ENCODE measurements at regions not wholly inside any gene's neighbourhood (a gene's known extent, or its start where the extent isn't known, plus 50 kb on each side); places are given as distances from the start of the nearest gene placed in this dataset.

DNA sequence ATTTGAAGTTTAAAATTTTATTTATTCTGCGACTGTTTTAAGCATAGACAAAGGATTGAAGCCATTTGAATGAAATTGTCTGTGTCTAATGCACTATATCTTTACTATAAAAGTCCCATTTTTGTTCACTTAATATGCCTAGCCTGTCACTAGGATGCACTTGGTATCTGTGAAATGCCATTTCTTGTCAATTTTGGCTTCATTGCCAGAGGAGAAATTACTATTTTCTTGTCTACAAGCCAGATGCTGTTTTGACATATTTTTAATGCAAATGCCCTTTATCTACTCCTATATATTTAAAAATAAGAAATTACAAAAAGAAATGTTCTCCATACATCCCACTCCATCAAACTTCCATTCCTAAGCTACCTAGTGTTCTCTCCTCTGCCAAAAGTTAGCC is 1704.5 kb upstream of the RAG2 start:
- peaks cover 3% of the 10 kb centered on the region for H3K9me3 Mint-ChIP-seq
- no peak overlapping the region for H3K27ac Mint-ChIP-seq
- no peak overlapping the region for H3K4me3 Mint-ChIP-seq
- no peaks in the 10 kb centered on the region for H3K27me3 Mint-ChIP-seq
- H3K36me3 Mint-ChIP-seq, result no peaks in the 10 kb centered on the region
- ATAC-seq (ENCODE audit: low read depth), result no peak
- no peaks in the 10 kb centered on the region for H3K4me1 Mint-ChIP-seq
- DNase-seq, result no peak
- POLR2A ChIA-PET, result no interaction called here

DNA sequence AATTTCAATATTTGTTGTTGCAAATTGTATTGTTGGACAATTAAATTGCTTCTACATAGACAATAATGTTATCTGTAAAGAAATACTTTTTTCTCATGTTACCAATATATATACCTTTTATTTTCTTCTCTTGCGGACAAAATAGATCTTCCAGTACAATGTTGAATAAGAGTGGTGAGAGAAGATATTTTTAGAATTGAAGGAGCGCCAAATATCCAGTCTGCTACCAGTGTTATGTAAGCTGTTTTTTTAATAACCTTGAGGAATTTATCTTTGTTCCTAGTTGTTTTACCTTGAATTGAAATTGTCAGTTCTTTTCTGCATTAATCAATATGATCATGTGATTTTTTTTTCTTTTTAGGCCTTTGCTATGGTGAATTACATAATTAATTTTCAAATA is 1702.5 kb upstream of the RAG2 start:
- ATAC-seq (ENCODE audit: low read depth) (no peak), DNase-seq (no peak)
- H3K9me3 Mint-ChIP-seq, result peaks cover 7% of the 10 kb centered on the region
- H3K27me3 Mint-ChIP-seq, result no peaks in the 10 kb centered on the region
- POLR2A ChIA-PET, result no interaction called here
- H3K4me1 Mint-ChIP-seq, result no peaks in the 10 kb centered on the region
- H3K4me3 Mint-ChIP-seq, result no peak overlapping the region
- H3K27ac Mint-ChIP-seq, result no peak overlapping the region
- no peaks in the 10 kb centered on the region for H3K36me3 Mint-ChIP-seq

DNA sequence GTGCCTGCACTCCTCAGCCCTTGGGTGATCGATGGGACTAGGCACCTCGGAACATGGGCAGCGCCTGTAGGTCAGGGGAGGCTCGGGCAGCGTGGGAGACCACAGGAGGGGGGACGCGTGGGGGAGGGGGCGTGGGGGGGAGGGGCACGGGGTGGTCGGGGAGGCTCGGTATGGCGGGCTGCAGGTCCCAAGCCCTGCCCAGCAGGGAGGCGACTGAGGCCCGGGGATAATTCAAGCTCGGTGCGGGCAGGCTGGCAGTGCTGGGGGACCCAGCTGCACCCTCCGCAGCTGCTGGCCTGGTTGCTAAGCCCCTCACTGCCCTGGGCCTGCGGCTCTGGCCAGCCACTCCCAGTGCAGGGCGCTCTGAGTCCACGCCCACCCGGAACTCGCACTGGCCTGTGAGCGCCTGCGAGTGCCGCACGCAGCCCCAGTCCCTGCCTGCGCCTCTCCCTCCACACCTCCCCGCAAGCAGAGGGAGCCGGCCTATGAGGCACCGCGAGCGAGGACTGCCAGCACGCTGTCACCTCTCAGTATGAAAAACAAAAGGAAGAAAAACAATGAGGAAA is 1698.3 kb upstream of the RAG2 start:
- no peak for DNase-seq
- H3K27me3 Mint-ChIP-seq, result no peaks in the 10 kb centered on the region
- no peak overlapping the region for H3K4me3 Mint-ChIP-seq
- POLR2A ChIA-PET, result no interaction called here
- H3K27ac Mint-ChIP-seq, result no peak overlapping the region
- peaks cover 14% of the 10 kb centered on the region for H3K9me3 Mint-ChIP-seq
- H3K36me3 Mint-ChIP-seq, result no peaks in the 10 kb centered on the region
- no peaks in the 10 kb centered on the region for H3K4me1 Mint-ChIP-seq
- no peak for ATAC-seq (ENCODE audit: low read depth)

DNA sequence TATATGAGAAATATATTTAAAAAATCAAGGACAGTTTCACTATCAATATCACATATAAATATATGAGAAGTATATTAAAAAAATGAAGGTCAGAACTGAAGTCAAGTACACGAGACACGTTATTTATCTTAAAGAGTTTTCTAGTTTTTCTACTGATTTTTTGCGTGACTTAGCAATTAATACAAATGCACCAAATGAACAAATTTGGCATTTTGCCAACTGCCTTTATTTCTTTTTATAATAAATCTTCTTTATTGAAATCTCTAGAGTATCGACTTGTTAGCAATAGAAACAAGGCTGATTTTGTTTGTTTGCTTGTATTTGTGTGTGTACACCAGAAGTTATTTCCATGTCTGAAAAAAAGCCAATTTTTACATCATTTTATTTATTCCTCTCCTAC is 1684.7 kb upstream of the RAG2 start:
- H3K4me3 Mint-ChIP-seq, result no peak overlapping the region
- ATAC-seq (ENCODE audit: low read depth) (no peak), DNase-seq (no peak)
- no peaks in the 10 kb centered on the region for H3K27me3 Mint-ChIP-seq
- POLR2A ChIA-PET, result no interaction called here
- H3K36me3 Mint-ChIP-seq, result no peaks in the 10 kb centered on the region
- H3K9me3 Mint-ChIP-seq, result peaks cover 3% of the 10 kb centered on the region
- no peak overlapping the region for H3K27ac Mint-ChIP-seq
- H3K4me1 Mint-ChIP-seq, result no peaks in the 10 kb centered on the region

DNA sequence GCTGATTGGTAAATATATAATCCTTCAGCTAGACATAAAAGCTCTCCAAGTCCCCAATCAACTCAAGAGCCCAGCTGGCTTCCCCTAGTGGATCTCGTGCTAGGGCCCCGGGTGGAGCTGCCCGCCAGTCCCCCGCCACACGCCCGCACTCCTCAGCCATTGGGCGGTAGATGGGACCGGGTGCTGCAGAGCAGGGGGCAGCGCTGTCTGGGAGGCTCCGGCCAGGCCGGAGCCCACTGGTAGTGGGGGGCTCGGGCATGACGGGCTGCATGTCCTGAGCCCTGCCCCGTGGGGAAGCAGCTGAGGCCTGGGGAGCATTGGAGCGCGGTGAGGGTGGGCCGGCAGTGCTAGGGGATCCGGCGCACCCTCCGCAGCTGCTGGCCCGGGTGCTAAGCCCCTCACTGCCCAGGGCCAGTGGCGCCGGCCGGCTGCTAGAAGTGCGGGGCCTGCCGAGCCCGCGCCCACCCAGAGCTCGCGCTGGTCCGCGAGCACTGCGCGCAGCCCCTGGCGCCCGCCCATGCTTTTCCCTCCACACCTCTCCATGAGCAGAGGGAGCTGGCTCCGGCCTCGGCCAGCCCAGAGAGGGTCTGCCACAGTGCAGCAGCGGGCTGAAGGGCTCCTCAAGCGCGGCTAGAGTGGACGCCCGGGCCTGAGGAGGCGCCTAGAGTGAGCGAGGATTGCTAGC is 1680.6 kb upstream of the RAG2 start:
- H3K27me3 Mint-ChIP-seq, result no peaks in the 10 kb centered on the region
- ATAC-seq (ENCODE audit: low read depth), result no peak
- POLR2A ChIA-PET, result no interaction called here
- no peaks in the 10 kb centered on the region for H3K36me3 Mint-ChIP-seq
- no peak for DNase-seq
- no peaks in the 10 kb centered on the region for H3K4me1 Mint-ChIP-seq
- H3K27ac Mint-ChIP-seq, result no peak overlapping the region
- no peak overlapping the region for H3K4me3 Mint-ChIP-seq
- H3K9me3 Mint-ChIP-seq, result peaks cover 2% of the 10 kb centered on the region

DNA sequence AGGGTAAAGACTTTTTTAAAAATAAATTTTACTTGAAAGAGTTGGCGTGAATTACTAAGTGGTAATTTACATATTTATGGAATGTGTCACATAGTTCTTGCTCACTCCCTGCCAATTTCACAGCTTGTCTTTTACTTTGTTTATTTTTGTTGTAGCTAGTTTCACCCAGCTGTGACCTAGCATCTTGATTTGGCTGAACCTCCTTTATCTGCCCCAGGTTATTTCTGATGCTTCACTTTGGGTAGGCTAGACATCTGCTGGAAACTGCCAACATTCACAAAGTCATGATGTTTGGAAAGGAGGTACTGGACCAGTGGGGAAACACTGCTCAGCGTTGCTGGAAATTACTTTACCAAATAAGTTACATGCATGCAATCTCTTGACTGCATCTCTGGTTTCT is 1676.0 kb upstream of the RAG2 start:
- H3K4me3 Mint-ChIP-seq, result no peak overlapping the region
- no peak for DNase-seq
- no peak for ATAC-seq (ENCODE audit: low read depth)
- H3K27ac Mint-ChIP-seq, result no peak overlapping the region
- no peaks in the 10 kb centered on the region for H3K27me3 Mint-ChIP-seq
- no peaks in the 10 kb centered on the region for H3K4me1 Mint-ChIP-seq
- POLR2A ChIA-PET, result no interaction called here
- H3K36me3 Mint-ChIP-seq, result no peaks in the 10 kb centered on the region
- peaks cover 9% of the 10 kb centered on the region for H3K9me3 Mint-ChIP-seq

DNA sequence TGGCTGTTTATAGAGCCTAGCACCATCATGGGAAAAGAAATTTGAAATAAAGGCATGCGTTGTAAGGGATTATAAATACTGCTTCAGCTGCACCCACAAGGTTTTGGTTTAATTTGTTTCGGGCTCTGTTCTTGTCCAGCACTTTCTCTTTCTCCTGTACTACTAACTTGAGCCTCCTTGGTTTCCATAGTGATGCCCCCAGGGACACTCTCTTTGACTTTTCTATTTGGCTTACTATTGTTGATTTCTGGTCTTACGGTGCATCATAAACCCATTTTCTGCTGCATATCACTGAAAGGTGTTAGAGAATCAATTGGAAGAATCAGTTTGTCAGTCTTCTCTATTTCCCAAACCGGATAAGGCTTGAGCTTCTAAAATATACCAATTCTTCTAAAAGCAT is 1674.3 kb upstream of the RAG2 start:
- H3K4me3 Mint-ChIP-seq, result no peak overlapping the region
- H3K4me1 Mint-ChIP-seq, result no peaks in the 10 kb centered on the region
- no peaks in the 10 kb centered on the region for H3K27me3 Mint-ChIP-seq
- POLR2A ChIA-PET, result no interaction called here
- ATAC-seq (ENCODE audit: low read depth) (no peak), DNase-seq (no peak)
- peaks cover 9% of the 10 kb centered on the region for H3K9me3 Mint-ChIP-seq
- H3K36me3 Mint-ChIP-seq, result no peaks in the 10 kb centered on the region
- H3K27ac Mint-ChIP-seq, result no peak overlapping the region

DNA sequence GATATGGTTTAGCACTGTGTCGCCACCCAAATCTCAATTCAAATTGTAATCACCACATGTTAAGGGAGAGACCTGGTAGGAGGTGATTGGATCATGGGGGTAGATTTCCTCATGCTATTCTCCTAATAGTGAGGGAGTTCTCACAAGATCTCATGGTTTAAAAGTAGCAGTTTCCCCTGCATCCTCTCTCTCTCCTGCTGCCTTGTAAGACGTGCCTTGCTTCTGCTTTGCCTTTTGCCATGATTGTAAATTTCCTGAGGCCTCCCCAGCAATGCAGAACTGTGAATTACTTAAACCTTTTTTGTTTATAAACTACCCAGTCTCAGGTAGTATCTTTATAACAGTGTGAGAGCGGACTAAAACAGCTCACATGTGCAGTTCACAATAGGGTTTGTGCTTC is 1668.7 kb upstream of the RAG2 start:
- DNase-seq (no peak), ATAC-seq (ENCODE audit: low read depth) (no peak)
- H3K4me3 Mint-ChIP-seq, result no peak overlapping the region
- POLR2A ChIA-PET, result no interaction called here
- H3K27ac Mint-ChIP-seq, result no peak overlapping the region
- peaks cover 12% of the 10 kb centered on the region for H3K9me3 Mint-ChIP-seq
- H3K4me1 Mint-ChIP-seq, result no peaks in the 10 kb centered on the region
- H3K27me3 Mint-ChIP-seq, result no peaks in the 10 kb centered on the region
- H3K36me3 Mint-ChIP-seq, result no peaks in the 10 kb centered on the region

DNA sequence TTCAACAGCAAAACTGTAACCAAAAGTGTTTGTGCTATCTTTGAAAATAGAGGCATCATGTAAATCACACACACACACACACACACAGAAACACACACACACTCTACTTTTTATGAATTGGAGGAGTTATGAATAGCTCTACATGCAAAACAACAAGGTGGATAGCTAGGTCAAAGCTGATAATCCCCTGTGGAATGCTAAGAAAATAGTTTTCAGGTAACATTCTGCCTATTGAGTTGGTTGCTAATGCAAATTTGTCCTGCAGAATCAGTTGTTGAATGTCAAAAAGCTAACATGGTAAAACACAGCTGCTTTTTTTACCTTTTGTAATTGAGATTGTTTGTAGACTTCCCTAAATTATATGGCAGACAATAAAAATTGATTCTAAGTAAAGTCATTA is 1658.4 kb upstream of the RAG2 start:
- Mint-ChIP-seq H3K4me1 (no peaks in the 10 kb centered on the region), H3K27me3 (no peaks in the 10 kb centered on the region), H3K4me3 (no peak overlapping the region), H3K27ac (no peak overlapping the region), H3K9me3 (peaks cover 5% of the 10 kb centered on the region), H3K36me3 (no peaks in the 10 kb centered on the region)
- ATAC-seq (ENCODE audit: low read depth), result no peak
- no peak for DNase-seq
- POLR2A ChIA-PET, result no interaction called here

DNA sequence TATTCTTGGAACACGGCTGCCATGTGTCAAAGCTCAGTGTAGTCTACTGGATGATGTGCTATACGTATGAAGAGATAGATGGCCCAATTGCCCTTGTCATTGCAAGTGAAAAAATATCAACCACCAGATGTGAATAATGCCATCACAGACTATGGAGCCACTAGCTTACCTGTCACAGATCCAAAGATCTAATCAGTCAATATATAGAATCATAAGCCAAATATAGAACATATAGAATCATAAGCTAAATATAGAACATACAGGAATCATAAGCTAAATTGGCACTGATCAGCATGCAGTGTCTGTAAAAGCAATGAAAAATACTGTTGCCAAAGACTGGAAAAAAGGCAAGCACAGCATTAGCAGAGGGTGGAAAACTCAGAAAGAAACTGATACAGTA is 1656.9 kb upstream of the RAG2 start:
- H3K36me3 Mint-ChIP-seq, result no peaks in the 10 kb centered on the region
- H3K4me3 Mint-ChIP-seq, result no peak overlapping the region
- peaks cover 5% of the 10 kb centered on the region for H3K9me3 Mint-ChIP-seq
- H3K27me3 Mint-ChIP-seq, result no peaks in the 10 kb centered on the region
- H3K4me1 Mint-ChIP-seq, result no peaks in the 10 kb centered on the region
- POLR2A ChIA-PET, result no interaction called here
- DNase-seq (no peak), ATAC-seq (ENCODE audit: low read depth) (no peak)
- H3K27ac Mint-ChIP-seq, result no peak overlapping the region

DNA sequence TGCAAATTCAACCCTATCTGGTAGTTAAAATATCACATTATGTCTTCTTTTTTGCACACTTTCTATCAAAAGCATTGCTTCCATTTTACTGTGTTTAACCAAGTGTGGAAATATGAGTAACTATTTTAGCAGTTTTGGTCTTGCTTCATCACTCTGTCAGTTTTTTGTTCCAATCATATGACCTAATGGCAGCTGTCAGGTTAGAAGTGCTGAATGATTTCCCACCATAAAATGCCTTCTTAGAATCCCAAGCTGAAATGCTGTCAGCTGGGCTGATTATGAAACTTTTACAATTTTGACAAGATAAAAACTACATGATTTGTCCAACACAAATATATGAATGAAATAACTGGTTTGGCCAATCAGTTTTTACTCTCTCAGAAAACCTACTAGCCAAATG is 1654.6 kb upstream of the RAG2 start:
- DNase-seq (no peak), ATAC-seq (ENCODE audit: low read depth) (no peak)
- Mint-ChIP-seq H3K4me3 (no peak overlapping the region), H3K4me1 (no peaks in the 10 kb centered on the region), H3K27ac (no peak overlapping the region), H3K27me3 (no peaks in the 10 kb centered on the region), H3K9me3 (peaks cover 5% of the 10 kb centered on the region), H3K36me3 (no peaks in the 10 kb centered on the region)
- POLR2A ChIA-PET, result no interaction called here

DNA sequence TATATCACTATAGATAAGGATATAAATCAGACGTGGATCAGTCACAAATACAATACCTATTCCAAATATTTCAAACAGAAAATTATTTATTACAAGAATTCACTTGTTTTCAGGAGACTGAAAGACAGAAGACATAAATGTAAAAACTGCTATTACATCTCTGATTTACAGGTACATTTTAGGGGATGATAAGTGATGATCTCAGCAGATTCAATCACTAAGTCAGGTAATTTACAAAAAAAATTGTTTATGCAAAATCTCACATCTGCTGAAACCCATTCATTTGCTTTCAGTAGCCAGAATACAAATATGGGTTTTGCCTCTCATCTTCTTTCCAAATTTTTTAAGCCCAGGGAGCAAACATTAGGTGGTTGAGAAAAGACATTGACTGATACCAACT is 1648.4 kb upstream of the RAG2 start:
- POLR2A ChIA-PET, result no interaction called here
- no peak overlapping the region for H3K27ac Mint-ChIP-seq
- no peak for ATAC-seq (ENCODE audit: low read depth)
- no peaks in the 10 kb centered on the region for H3K4me1 Mint-ChIP-seq
- DNase-seq, result no peak
- H3K4me3 Mint-ChIP-seq, result no peak overlapping the region
- no peaks in the 10 kb centered on the region for H3K36me3 Mint-ChIP-seq
- no peaks in the 10 kb centered on the region for H3K27me3 Mint-ChIP-seq
- H3K9me3 Mint-ChIP-seq, result no peaks in the 10 kb centered on the region

DNA sequence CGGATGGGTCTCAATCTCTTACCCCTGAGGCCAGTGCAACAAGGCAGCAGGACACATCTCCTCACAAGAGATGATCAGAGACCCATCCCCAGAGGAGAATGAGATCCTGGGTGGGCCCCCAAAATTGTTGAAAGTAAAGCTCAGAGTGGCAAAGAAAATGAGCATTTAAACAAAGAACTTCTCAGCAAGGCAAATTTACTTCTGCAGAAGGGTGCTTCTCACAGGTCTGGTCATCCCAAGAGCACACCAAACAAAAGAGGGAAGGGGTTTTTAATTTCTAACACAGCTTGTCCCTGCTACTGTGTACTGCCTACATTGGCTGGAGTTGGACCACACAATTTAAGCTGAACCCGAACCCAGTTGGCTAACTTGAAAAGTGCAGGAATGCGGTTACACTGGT is 1628.6 kb upstream of the RAG2 start:
- Mint-ChIP-seq H3K27ac (no peak overlapping the region), H3K9me3 (peaks cover 18% of the 10 kb centered on the region), H3K4me3 (no peak overlapping the region), H3K4me1 (no peaks in the 10 kb centered on the region), H3K27me3 (no peaks in the 10 kb centered on the region), H3K36me3 (no peaks in the 10 kb centered on the region)
- ATAC-seq (ENCODE audit: low read depth) (no peak), DNase-seq (no peak)
- POLR2A ChIA-PET, result no interaction called here

DNA sequence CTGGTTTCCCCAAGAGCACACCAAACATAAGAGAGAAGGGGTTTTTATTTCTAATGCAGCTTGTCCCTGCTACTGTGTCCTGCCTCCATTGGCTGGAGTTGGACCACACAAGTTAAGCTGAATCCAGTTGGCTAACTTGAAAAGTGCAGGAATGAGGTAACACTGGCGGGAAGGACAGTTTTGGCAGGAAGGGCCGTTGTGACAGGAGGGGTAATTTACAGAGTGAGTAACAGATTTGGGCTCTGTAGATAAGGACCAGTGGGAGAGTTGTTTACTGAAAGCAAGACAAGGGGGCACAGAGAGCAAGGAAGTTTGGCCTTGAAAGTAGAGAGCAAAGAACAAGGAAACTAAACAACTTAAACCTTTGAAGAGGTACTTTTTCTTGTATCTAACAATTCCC is 1623.3 kb upstream of the RAG2 start:
- ATAC-seq (ENCODE audit: low read depth) (no peak), DNase-seq (no peak)
- H3K27me3 Mint-ChIP-seq, result no peaks in the 10 kb centered on the region
- no peaks in the 10 kb centered on the region for H3K4me1 Mint-ChIP-seq
- POLR2A ChIA-PET, result no interaction called here
- H3K36me3 Mint-ChIP-seq, result no peaks in the 10 kb centered on the region
- no peak overlapping the region for H3K27ac Mint-ChIP-seq
- no peak overlapping the region for H3K4me3 Mint-ChIP-seq
- H3K9me3 Mint-ChIP-seq, result peaks cover 11% of the 10 kb centered on the region

DNA sequence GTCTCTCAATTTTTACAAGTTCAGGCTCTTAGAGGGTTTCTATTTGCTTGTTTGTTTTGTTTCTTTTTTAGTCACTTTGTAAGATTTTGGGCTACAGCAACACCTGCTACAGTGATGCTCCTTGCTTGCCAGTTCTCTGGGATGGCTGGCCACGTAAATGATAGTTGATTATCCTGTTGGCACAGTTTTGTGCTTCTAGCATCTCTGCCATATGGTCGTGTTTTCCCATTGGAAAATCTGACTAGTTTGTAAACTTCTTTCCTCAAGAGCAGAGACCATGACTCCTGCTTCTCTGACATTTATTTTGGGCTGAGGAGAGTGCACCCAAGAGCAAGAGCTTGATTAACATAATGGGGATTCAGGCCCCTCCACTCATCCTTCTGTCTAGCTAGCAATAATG is 1621.6 kb upstream of the RAG2 start:
- no peak overlapping the region for H3K4me3 Mint-ChIP-seq
- POLR2A ChIA-PET, result no interaction called here
- H3K27ac Mint-ChIP-seq, result no peak overlapping the region
- ATAC-seq (ENCODE audit: low read depth) (no peak), DNase-seq (no peak)
- H3K27me3 Mint-ChIP-seq, result no peaks in the 10 kb centered on the region
- peaks cover 10% of the 10 kb centered on the region for H3K9me3 Mint-ChIP-seq
- no peaks in the 10 kb centered on the region for H3K36me3 Mint-ChIP-seq
- H3K4me1 Mint-ChIP-seq, result no peaks in the 10 kb centered on the region

Data from activated naive CD8-positive, alpha-beta T cell treated with anti-CD3 and anti-CD28 coated beads, Interleukin-2, amount 10 ng/mL, durations not matched to agents 7 days and 5 days (primary cell).